NAMALWA (cell line): ENCODE measurements at regions not wholly inside any gene's neighbourhood (a gene's known extent, or its start where the extent isn't known, plus 50 kb on each side); places are given as distances from the start of the nearest gene placed in this dataset.

Experiments
- DNase-seq: peaks from one replicate; pipeline ENCODE4 v3.0.0-alpha.2; 2015; ENCODE audit warnings: low spot score

DNA sequence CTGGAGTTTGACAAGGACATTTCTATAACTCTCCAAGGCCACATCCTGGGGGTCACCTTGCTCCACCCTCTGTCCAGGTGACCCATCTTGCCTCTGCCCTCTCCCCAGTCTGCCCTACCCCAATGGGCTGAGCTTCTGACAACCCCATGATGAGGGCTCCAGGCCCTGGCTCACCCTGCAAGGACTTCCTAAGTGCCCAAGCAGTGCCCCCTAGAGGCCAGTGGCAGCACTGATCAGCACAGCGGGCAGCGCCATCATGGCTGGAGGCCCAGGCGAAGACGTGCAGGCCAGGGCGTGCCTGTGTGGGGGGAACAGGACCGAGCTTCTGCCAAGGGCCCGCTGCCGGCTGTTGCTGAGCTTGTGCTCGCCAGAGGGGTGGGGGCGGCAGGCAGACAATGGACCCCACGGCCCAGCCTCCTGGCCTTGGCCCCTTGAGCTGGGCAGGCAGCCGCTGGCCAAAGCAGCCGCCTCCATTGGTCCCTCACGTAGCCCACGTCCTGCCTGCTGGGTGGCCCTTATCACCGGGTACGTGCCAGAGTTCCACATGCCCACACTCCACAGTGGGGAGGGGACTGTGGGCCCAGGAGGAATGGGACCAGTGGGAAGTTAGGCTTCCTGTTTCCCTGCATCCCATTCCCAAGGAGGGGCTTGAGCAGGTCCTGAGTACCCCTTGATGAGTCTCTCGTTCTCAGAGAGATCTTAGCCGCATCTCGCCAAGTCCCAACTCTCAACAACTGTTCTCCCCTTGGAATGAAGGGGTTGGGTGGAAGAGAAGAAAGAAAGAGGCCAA lies 64.3 kb downstream of the MRPL14 start:
- DNase-seq = peak; percentile 49

GRCh38 chr6:44062105-44062770 lies 65.0 kb downstream of the MRPL14 start:
- DNase-seq = no peak

DNA sequence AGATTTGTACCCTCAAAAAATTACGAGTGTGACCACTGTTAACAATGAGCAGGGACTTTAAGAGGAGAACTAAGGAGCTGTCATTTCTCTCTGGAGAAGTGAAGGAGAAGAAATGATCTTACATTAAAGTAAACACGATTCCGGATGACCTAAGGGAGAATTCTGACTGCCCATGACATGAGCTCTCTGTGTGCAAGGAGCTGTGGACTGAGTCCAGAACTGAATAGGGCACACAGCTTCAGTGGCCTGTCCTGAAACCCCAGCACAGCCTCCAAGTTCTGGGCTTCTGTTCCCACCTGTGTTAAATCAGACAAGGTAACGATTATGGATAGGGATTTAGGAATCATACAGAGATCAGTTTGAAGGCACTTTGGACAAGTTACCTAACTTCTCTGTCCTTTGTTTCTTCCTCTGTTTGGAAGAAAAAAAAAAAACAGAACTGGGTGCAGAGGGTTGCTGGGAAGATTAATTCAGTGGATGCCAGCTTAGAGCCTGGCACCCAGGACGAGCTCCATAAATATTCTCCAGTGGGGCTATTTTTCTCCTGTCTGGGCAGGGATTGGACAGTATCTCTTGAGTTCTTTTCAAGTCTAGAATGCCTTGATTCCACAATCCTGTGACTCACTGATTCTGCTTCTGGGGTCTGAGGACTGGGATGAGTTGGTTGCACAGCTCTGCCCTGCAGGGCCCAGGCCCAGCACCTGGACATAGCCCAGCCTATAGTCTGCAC lies 65.7 kb downstream of the MRPL14 start:
- no peak for DNase-seq

DNA sequence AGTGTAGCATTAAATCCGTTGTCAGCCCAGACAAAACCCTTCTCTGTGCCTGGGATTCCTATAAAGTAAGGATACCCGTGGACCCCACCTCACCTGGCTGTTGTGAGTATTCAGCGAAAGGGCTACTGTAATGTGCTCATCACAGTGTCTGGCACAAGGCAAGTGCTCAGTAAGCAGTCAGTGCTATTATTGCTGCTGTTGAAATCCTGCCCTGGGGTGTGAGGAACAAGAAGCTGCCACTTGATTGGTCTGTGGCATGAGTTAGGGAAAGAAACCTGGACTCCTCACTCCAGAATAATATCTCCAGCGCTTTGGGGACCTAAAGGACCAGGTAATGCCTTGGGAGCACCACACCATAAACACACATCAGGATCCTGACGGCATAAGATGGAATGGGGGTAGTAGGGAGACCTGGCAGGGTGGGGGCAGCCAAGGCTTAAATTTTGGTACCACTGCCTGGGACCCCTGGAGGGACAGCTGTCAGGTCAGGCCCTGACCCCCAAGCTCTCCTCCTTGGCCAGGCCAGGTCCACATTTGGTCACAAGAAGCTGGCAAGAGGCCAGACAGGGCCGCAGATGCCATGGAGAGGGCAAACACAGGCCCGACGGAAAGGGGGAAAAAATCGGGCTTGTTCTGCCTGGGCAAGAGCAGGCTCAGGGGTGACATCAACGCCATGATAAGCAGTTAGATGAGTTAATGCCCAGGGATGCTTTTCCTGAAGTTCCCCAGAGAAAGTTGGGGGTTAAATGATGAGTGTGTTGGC lies 66.5 kb downstream of the MRPL14 start:
- no peak for DNase-seq

DNA sequence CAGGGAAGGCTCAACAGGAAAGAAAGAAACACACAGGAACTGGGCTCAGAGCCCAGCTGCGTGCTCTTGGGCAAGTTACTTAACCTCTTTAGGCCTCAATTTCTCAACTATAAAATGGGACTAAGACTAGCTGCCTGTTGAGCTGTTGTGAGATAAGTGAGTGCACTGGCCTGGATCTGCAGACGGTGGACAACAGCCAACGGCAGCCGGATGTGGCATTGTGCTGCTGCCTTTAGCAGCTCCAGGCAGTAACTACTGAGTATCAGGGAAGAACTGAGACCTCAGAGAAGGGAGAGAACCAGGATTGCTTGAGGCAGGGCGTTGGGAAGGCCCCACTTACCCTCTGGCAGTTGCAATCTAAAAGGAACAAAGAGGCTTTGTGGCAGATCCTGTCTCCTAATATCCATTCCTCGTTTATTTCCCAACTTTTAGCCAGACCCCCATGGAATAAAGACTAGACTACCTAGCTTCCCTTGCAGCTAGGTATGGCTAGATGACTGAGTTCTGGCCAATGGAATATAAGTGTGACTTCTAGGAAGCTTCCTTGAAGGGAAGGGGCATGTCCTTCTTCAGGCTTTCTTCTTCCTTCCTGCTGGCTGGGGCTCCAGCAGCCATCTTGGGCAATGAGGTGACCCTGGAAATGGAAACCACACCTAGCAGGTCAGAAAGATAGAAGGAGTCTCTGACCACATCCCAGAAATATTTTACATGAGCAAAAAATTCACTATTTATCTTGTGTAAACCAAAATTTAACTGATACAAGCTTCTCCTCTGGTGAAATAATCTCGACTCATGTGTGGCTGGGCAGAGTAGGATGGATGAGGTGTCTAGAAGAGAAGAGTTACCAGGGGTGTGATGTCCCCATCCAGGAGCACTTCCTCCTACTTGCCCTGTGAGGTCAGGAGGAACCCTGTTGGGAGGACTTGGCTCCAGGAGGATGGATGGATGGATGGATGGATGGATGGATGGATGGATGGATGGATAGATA lies 67.6 kb downstream of the MRPL14 start:
- no peak for DNase-seq

DNA sequence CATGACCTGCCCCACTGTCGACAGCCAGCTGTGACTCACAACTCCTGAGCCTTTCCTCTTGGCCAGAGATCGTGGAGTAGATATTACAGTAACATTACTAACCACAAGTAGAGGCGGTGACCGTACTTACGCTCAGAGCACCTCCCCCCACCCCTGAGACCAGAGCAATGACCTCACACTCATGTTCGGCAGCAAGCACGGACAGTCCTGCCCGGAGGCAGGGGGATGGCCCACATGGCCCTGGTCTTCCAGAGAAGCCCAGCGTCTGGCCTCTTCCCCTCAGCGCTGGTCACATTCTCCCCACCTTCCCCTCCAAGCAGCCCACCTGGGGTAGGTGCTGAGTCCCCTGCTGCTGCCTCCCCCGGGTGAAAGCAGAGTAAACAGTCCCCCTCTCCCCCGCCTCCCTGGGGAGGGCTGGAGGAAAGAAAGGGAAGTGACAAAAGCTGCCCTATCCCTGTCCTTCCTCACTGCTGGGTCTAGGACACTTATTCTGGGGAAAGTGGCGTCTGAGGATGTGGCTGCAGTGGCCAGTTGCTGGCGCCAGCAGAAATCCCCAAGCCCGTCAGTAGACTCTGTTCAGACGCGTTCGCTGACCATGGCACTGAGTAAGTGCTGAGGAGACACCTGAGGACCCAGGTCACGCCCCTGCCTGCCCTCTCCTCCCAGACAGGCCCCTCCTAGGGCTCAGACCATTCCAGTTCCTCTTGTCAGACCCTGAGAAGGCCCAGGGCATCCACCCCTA lies 68.5 kb downstream of the MRPL14 start:
- no peak for DNase-seq

- no peak for DNase-seq
Measured at GRCh38 chr6:44057931-44058616, 69.2 kb downstream of the MRPL14 start.

- DNase-seq = no peak
Measured at GRCh38 chr6:44057238-44057930, 69.9 kb downstream of the MRPL14 start.

- no peak for DNase-seq
Measured at GRCh38 chr6:44056392-44057237, 70.6 kb downstream of the MRPL14 start.

- no peak for DNase-seq
Measured at GRCh38 chr6:44054721-44055559, 72.3 kb downstream of the MRPL14 start.

DNA sequence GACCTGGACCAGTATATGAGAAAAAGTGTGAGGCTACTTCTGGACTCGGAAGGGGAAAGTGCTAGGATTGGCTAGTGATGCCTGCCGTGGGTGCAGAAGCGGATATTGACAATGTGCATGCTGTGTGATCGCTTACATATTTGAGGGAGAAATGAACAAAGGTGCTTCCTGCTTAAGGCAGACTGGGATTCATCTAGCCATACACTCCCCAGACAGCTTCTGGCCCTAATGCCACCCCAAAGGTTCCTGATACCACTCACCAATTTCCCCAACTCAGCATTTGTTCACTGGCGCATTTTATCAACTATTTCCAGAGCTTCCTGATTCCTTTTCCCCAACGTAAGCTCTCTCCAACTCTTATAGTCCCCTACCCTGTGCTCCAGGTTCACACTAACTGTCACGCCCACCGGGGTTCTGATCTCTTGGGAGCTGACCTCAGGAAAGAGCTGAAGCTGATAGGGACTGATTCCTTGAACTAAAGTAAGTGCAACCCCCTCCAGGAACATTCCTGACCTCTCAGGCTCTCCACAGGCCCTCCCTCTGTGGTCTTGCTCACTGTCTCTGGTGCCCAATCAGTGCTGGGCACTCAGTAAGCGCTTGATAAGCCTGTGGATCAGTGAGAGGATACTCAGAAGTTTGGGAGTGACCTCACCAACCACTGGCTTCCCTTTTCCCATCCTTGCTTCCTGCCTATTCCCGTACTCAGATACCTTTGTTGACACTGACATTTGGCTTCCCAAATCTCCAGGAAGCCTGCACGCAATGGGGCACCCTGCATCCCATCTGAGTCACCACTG lies 73.3 kb downstream of the MRPL14 start:
- no peak for DNase-seq

DNA sequence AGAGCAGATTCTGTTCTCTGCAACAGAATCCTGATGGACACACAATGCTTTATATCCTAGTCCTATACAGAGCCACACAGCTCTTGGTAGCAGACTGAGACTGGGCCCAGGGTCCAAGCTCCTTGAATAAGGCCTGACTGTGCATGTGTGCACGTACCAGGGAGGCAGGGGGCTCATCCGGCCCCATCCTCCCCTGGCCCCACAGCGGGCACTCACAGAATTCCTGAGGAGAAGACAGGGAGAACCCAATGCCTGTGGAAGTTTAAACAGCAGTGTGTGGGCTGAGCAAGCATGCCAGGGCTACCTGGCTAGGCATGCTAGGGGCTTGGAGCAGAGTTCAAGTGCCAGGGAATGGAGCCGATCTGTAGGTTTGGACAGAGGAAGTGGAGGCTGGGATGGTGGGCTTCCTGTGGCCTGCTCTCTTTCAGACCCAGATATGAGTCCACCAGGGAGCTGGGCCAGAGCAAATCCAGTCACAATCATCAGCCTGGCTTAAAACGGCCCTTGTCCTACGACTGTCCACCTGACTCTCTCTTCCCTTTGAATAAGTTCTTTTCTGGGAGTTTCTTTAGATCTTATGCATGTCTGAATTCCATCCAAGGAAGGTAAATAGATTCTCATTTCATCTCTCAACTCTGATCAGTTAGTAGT lies 74.0 kb downstream of the MRPL14 start:
- no peak for DNase-seq

- DNase-seq = no peak
Measured at GRCh38 chr6:44052419-44053023, 74.7 kb downstream of the MRPL14 start.

GRCh38 chr6:44051515-44051914 lies 75.7 kb downstream of the MRPL14 start:
- DNase-seq = no peak

DNA sequence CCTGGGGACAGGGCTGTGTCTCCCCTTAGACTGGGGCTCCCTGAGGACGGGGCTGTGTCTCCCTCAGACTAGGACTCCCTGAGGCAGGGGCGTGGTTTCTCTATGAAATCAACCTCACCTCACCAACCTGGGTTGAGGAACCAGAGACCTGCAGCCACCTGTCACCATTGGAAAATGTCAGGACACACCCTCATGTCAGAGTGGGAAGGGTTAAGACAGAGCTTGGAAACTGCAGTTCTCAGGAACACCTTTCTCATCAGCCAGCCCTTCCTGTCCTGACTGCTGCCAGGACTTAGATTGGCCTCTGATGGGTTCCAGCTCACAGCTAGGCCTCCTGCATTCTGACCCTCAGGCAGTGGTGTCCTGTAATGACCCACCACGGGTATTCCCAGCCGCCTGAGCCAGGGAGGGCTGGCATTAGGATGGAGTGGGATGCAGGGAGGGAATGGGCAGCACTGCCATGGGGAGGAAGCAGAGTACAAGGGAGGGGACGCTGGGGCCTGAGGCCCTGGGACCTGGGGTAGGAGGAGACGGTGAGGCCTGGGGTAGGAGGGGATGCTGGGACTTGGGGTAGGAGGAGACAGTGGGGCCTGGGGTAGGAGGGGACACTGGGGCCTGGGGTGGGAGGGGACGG lies 76.3 kb downstream of the MRPL14 start:
- DNase-seq = no peak
